Activated naive CD8-positive, alpha-beta T cell treated with anti-CD3 and anti-CD28 coated beads for 36 hours (primary cell): ENCODE measurements at regions not wholly inside any gene's neighbourhood (a gene's known extent, or its start where the extent isn't known, plus 50 kb on each side); places are given as distances from the start of the nearest gene placed in this dataset.

Source experiments
- DNase-seq: peaks from one replicate; pipeline ENCODE4 v3.0.0; 2021
- H3K27ac Mint-ChIP-seq: one replicate; pipeline ENCODE4 v1.8.0; 2022; ENCODE audit warnings: mild to moderate bottlenecking, moderate library complexity, mixed read lengths
- H3K27me3 Mint-ChIP-seq: one replicate; pipeline ENCODE4 v1.8.0; 2022; ENCODE audit warnings: mild to moderate bottlenecking, mixed read lengths
- H3K36me3 Mint-ChIP-seq: one replicate; pipeline ENCODE4 v1.8.0; 2021; ENCODE audit warnings: mild to moderate bottlenecking, mixed read lengths
- H3K4me1 Mint-ChIP-seq: one replicate; pipeline ENCODE4 v1.8.0; 2021; ENCODE audit warnings: mixed read lengths
- H3K4me3 Mint-ChIP-seq: one replicate; pipeline ENCODE4 v1.8.0; 2022; ENCODE audit warnings: mild to moderate bottlenecking, moderate library complexity, mixed read lengths
- H3K9me3 Mint-ChIP-seq: one replicate; pipeline ENCODE4 v1.8.0; 2022; ENCODE audit warnings: mixed read lengths

DNA sequence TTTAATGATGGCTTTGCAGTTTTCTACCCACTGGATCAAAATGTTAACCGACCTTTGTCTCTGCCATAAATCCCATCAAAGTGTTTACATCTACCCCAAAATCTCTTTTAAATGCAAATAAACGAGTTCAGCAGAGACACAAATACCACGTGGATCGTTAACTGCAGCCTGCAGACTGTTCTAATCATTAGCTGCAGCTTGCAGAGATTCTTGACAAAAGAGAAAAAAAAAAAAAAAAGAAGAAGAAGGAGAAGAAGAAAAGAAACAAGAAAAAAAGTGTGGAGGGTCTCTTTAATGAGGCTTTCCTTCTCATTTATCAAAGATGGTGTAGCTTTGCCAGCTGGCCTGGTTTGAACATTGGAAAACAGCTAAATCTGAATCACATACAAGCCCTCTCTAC lies 275.7 kb downstream of the NEDD1 start:
- H3K27ac Mint-ChIP-seq: no peak overlapping the region
- H3K27me3 Mint-ChIP-seq: no peaks in the 10 kb centered on the region
- H3K4me3 Mint-ChIP-seq: no peak overlapping the region
- peaks cover 2% of the 10 kb centered on the region for H3K9me3 Mint-ChIP-seq
- H3K4me1 Mint-ChIP-seq: no peaks in the 10 kb centered on the region
- no peak for DNase-seq
- H3K36me3 Mint-ChIP-seq: no peaks in the 10 kb centered on the region

- Mint-ChIP-seq H3K27ac (no peak overlapping the region), H3K4me1 (no peaks in the 10 kb centered on the region), H3K27me3 (no peaks in the 10 kb centered on the region), H3K4me3 (no peak overlapping the region), H3K9me3 (no peaks in the 10 kb centered on the region), H3K36me3 (no peaks in the 10 kb centered on the region)
- no peak for DNase-seq
Observed at GRCh38 chr12:97184127-97184773, 277.2 kb downstream of the NEDD1 start.

GRCh38 chr12:97185567-97185966 lies 277.0 kb upstream of the RMST start:
- Mint-ChIP-seq H3K27me3 (no peaks in the 10 kb centered on the region), H3K4me3 (no peak overlapping the region), H3K27ac (no peak overlapping the region), H3K4me1 (no peaks in the 10 kb centered on the region), H3K36me3 (no peaks in the 10 kb centered on the region), H3K9me3 (peaks cover 2% of the 10 kb centered on the region)
- no peak for DNase-seq

DNA sequence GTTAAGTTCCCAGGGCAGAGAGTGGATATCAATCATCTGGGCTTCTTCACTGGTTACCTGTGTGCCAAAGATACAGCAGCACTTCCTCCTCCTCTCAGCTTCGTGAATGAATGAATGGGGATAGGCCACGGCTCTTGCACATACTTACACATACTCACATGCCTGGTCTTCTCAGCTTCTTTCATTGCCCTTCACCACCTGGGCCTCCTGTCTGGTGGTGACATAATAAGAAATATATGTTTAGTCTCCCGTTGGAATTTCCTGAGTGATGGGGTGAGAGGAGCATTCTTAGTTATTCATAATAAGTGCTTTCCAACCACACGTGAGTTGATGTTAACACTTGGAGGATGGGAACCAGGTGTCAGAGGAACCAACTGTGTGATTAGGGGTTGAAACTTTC lies 268.1 kb upstream of the RMST start:
- no peak overlapping the region for H3K27ac Mint-ChIP-seq
- H3K9me3 Mint-ChIP-seq: peaks cover 7% of the 10 kb centered on the region
- peaks cover 3% of the 10 kb centered on the region for H3K27me3 Mint-ChIP-seq
- H3K36me3 Mint-ChIP-seq: no peaks in the 10 kb centered on the region
- H3K4me1 Mint-ChIP-seq: no peaks in the 10 kb centered on the region
- no peak overlapping the region for H3K4me3 Mint-ChIP-seq
- no peak for DNase-seq

GRCh38 chr12:97200181-97200580 lies 262.4 kb upstream of the RMST start:
- H3K27me3 Mint-ChIP-seq: no peaks in the 10 kb centered on the region
- H3K9me3 Mint-ChIP-seq: no peaks in the 10 kb centered on the region
- H3K4me3 Mint-ChIP-seq: no peak overlapping the region
- no peak for DNase-seq
- H3K4me1 Mint-ChIP-seq: no peaks in the 10 kb centered on the region
- no peaks in the 10 kb centered on the region for H3K36me3 Mint-ChIP-seq
- no peak overlapping the region for H3K27ac Mint-ChIP-seq

DNA sequence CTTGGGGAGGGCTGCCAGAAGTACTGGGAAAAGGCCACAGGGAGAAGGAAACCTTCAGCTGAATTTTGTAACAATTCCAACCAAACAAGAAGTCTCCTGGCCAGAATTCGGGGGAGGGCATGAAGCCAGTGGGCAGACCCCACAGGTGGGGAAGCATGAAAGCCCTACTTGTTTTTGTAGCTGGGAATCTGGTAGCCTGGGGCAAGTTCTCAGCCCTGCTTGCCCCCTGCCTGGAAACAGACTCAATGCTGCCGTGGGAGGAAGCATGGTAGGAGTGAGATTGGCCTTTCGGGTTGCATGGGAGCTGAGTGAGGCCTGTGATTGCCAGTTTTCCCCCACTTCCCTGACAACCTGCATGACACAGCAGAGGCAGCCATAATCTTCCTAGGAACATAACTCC lies 259.2 kb upstream of the RMST start:
- no peaks in the 10 kb centered on the region for H3K9me3 Mint-ChIP-seq
- no peaks in the 10 kb centered on the region for H3K36me3 Mint-ChIP-seq
- no peaks in the 10 kb centered on the region for H3K4me1 Mint-ChIP-seq
- DNase-seq: no peak
- H3K27ac Mint-ChIP-seq: no peak overlapping the region
- H3K27me3 Mint-ChIP-seq: no peaks in the 10 kb centered on the region
- no peak overlapping the region for H3K4me3 Mint-ChIP-seq

GRCh38 chr12:97209997-97210396 lies 252.6 kb upstream of the RMST start:
- Mint-ChIP-seq H3K4me1 (no peaks in the 10 kb centered on the region), H3K27me3 (peaks cover 3% of the 10 kb centered on the region), H3K36me3 (no peaks in the 10 kb centered on the region), H3K4me3 (no peak overlapping the region), H3K27ac (no peak overlapping the region), H3K9me3 (no peaks in the 10 kb centered on the region)
- no peak for DNase-seq

GRCh38 chr12:97211416-97211930 lies 251.1 kb upstream of the RMST start:
- H3K27ac Mint-ChIP-seq: no peak overlapping the region
- no peaks in the 10 kb centered on the region for H3K36me3 Mint-ChIP-seq
- DNase-seq: no peak
- H3K27me3 Mint-ChIP-seq: peaks cover 3% of the 10 kb centered on the region
- H3K9me3 Mint-ChIP-seq: no peaks in the 10 kb centered on the region
- no peak overlapping the region for H3K4me3 Mint-ChIP-seq
- H3K4me1 Mint-ChIP-seq: no peaks in the 10 kb centered on the region

- Mint-ChIP-seq H3K4me3 (no peak overlapping the region), H3K9me3 (no peaks in the 10 kb centered on the region), H3K27ac (no peak overlapping the region), H3K27me3 (no peaks in the 10 kb centered on the region), H3K36me3 (no peaks in the 10 kb centered on the region), H3K4me1 (no peaks in the 10 kb centered on the region)
- DNase-seq: no peak
Observed at GRCh38 chr12:97216848-97217247, 245.8 kb upstream of the RMST start.

- no peaks in the 10 kb centered on the region for H3K9me3 Mint-ChIP-seq
- no peaks in the 10 kb centered on the region for H3K4me1 Mint-ChIP-seq
- H3K36me3 Mint-ChIP-seq: no peaks in the 10 kb centered on the region
- no peaks in the 10 kb centered on the region for H3K27me3 Mint-ChIP-seq
- H3K4me3 Mint-ChIP-seq: no peak overlapping the region
- no peak for DNase-seq
- no peak overlapping the region for H3K27ac Mint-ChIP-seq
Observed at GRCh38 chr12:97222391-97222790, 240.2 kb upstream of the RMST start.

GRCh38 chr12:97223419-97223818 lies 239.2 kb upstream of the RMST start:
- no peak for DNase-seq
- H3K36me3 Mint-ChIP-seq: no peaks in the 10 kb centered on the region
- no peaks in the 10 kb centered on the region for H3K27me3 Mint-ChIP-seq
- no peaks in the 10 kb centered on the region for H3K4me1 Mint-ChIP-seq
- no peak overlapping the region for H3K27ac Mint-ChIP-seq
- H3K4me3 Mint-ChIP-seq: no peak overlapping the region
- H3K9me3 Mint-ChIP-seq: no peaks in the 10 kb centered on the region

DNA sequence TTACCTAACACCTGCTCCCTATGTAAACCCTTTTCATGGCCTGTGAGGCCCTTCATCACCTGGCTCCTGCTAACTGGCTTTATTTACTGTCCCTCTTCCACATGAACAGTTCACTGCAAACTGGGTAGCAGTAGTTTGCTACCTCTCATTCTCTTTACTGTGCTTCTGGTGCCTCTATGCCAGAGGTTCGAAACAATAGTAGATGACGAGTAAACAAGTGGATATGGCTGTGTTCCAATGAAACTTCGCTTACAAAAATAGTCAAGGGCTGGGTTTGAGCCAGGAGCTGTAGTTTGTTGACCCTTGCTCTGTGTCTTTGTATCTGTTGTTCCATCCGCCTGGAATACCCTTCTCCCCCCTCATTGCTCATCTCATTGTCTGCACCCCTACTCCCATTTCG lies 233.6 kb upstream of the RMST start:
- H3K36me3 Mint-ChIP-seq: no peaks in the 10 kb centered on the region
- no peak overlapping the region for H3K4me3 Mint-ChIP-seq
- no peaks in the 10 kb centered on the region for H3K9me3 Mint-ChIP-seq
- DNase-seq: no peak
- H3K27me3 Mint-ChIP-seq: no peaks in the 10 kb centered on the region
- no peaks in the 10 kb centered on the region for H3K4me1 Mint-ChIP-seq
- H3K27ac Mint-ChIP-seq: no peak overlapping the region

DNA sequence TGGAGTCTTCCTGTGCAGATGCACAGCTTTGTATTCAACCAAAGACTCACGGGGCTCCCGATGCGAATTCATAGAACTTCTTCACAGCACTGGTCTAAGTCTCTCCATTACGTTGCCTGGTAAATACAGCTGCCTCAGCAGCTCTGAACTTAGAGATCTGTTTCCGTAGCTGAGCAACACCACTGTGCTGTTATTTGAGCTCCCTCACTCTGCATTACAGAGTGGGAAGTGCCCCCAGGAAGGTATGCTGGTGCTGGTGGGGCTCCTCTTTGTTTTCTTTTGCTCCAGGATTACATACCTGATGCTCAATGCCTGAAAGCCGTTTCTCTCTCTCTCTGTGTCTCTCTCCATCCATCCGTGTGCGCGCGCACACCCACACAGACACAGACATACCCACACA lies 227.5 kb upstream of the RMST start:
- H3K27me3 Mint-ChIP-seq: no peaks in the 10 kb centered on the region
- no peaks in the 10 kb centered on the region for H3K9me3 Mint-ChIP-seq
- no peak overlapping the region for H3K4me3 Mint-ChIP-seq
- H3K36me3 Mint-ChIP-seq: no peaks in the 10 kb centered on the region
- no peak overlapping the region for H3K27ac Mint-ChIP-seq
- DNase-seq: no peak
- H3K4me1 Mint-ChIP-seq: no peaks in the 10 kb centered on the region

- Mint-ChIP-seq H3K27ac (no peak overlapping the region), H3K4me3 (no peak overlapping the region), H3K36me3 (no peaks in the 10 kb centered on the region), H3K4me1 (no peaks in the 10 kb centered on the region), H3K27me3 (no peaks in the 10 kb centered on the region), H3K9me3 (no peaks in the 10 kb centered on the region)
- DNase-seq: no peak
Observed at GRCh38 chr12:97246368-97246767, 216.2 kb upstream of the RMST start.

DNA sequence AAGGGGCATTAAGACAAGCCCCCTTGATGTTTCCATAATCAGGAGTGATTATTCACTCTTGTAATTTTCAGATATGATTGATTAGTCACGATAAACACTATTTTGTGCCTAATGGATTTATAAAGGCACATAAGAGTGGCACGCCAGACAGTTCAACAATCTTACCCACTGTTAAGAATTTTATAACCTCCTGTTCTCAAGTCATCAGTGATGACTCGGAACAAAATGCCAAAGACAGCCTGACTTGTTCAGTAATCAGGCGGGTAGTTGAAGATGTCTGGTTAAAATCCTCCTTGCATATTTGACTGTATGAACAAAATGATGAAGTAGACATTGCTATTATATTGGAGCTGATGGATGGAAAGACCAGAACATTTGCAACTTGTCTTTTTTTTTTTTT lies 212.1 kb upstream of the RMST start:
- Mint-ChIP-seq H3K27me3 (peaks cover 7% of the 10 kb centered on the region), H3K27ac (no peak overlapping the region), H3K4me1 (no peaks in the 10 kb centered on the region), H3K36me3 (no peaks in the 10 kb centered on the region), H3K4me3 (no peak overlapping the region), H3K9me3 (no peaks in the 10 kb centered on the region)
- DNase-seq: no peak

DNA sequence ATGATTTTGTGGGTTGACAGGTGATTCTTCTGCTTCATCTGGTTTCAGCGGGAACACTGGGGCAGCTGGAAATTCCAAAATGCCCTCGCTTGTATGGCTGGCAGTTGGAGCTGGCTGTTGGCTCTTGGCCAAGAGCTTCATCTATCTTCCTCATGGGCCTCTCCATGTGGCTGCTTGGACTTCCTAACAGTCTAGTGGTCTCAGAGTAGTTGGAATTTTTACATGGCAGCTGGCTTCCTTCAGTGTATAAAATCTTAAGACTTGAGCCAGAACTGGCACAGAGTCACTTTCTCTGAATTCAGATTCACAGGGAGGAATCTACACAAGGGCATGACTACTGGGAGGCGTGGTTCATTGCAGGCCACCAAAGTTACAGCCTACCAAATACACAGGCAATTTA lies 204.9 kb upstream of the RMST start:
- no peaks in the 10 kb centered on the region for H3K9me3 Mint-ChIP-seq
- H3K4me1 Mint-ChIP-seq: no peaks in the 10 kb centered on the region
- no peak overlapping the region for H3K4me3 Mint-ChIP-seq
- DNase-seq: no peak
- no peak overlapping the region for H3K27ac Mint-ChIP-seq
- no peaks in the 10 kb centered on the region for H3K36me3 Mint-ChIP-seq
- H3K27me3 Mint-ChIP-seq: peaks cover 4% of the 10 kb centered on the region
